ENCODE measurements at regions not wholly inside any gene's neighbourhood (a gene's known extent, or its start where the extent isn't known, plus 50 kb on each side); places are given as distances from the start of the nearest gene placed in this dataset.

DNA sequence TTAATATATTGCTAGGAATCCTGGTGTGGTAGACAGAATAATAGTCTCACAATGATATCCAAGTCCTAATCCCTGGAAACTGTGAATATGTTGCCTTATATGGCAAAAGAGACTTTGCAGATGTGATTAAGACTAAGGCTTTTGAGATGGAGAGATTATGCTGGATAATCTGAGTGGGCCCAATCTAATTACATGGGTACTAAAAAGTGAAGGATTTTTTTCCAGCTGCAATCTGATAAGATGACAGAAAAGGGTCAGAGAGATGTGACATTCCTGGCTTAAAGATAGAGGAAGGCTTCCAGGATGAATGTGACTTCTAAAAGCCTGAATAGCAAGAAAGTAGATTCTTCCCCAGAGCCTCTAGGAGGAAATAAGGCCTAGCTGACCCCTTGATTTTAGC lies 80.7 kb upstream of the MPDZ start:
- no peak for DNase-seq
- Histone ChIP-seq H3K27me3 (ENCODE audit: control insufficient read depth, insufficient read depth, low read length) (no peaks in the 10 kb centered on the region), H3K9ac (ENCODE audit: low read length in 3 of 3) (no peak overlapping the region), H3K9me3 (ENCODE audit: control insufficient read depth in 2 of 3, insufficient read depth in 1 of 3, low read length in 3 of 3) (no peaks in the 10 kb centered on the region), H3K27ac (ENCODE audit: low read depth in 2 of 2, low read length in 2 of 2) (no peak overlapping the region), H3K4me3 (ENCODE audit: low read length in 3 of 3) (no peak overlapping the region), H3K4me1 (ENCODE audit: control insufficient read depth in 2 of 3, insufficient read depth in 2 of 3, low read depth in 1 of 3, low read length in 3 of 3) (no peaks in the 10 kb centered on the region), H3K36me3 (ENCODE audit: control insufficient read depth in 2 of 3, insufficient read depth in 3 of 3, low read length in 3 of 3) (no peaks in the 10 kb centered on the region)
- intact Hi-C loops (cut with DNase I) = no loop called here
- TF ChIP-seq CTCF (IDR thresholded peaks at IDR 0.05; ENCODE audit: borderline replicate concordance, extremely low read depth, insufficient read depth) = no peak
- no peak for FAIRE-seq

- intact Hi-C loops (cut with DNase I) = no loop called here
- H3K4me3 ChIP-seq (ENCODE audit: low read length in 3 of 3) = no peak overlapping the region
- H3K27me3 ChIP-seq (ENCODE audit: control insufficient read depth, insufficient read depth, low read length) = no peaks in the 10 kb centered on the region
- no peaks in the 10 kb centered on the region for H3K4me1 ChIP-seq (ENCODE audit: control insufficient read depth in 2 of 3, insufficient read depth in 2 of 3, low read depth in 1 of 3, low read length in 3 of 3)
- no peaks in the 10 kb centered on the region for H3K9me3 ChIP-seq (ENCODE audit: control insufficient read depth in 2 of 3, insufficient read depth in 1 of 3, low read length in 3 of 3)
- DNase-seq (no peak), FAIRE-seq (no peak)
- no peak for TF ChIP-seq CTCF (IDR thresholded peaks at IDR 0.05; ENCODE audit: borderline replicate concordance, extremely low read depth, insufficient read depth)
- no peaks in the 10 kb centered on the region for H3K36me3 ChIP-seq (ENCODE audit: control insufficient read depth in 2 of 3, insufficient read depth in 3 of 3, low read length in 3 of 3)
- H3K9ac ChIP-seq (ENCODE audit: low read length in 3 of 3) = no peak overlapping the region
- no peak overlapping the region for H3K27ac ChIP-seq (ENCODE audit: low read depth in 2 of 2, low read length in 2 of 2)
These were observed 78.6 kb upstream of the MPDZ start for GRCh38 chr9:13358128-13358527.

DNA sequence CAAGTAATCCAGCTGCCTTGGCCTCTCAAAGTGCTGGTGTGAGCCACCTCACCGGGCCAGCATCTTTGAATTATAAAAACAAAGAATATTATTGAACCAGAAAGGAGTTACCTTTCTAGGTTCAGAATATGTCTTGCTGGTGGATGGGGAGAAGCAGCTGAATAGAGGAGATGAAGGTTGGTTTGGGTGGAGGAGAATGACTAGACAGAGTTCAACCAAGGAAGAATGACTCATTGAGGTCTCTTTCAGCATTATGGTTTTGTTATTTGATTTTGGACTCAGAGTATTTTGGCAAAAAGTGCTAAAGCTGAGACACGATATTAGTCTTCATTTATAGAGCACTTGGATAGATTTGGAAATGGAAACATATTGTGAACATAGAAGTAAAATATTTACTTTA lies 75.2 kb upstream of the MPDZ start:
- H3K4me3 ChIP-seq (ENCODE audit: low read length in 3 of 3) = no peak overlapping the region
- no peak overlapping the region for H3K9ac ChIP-seq (ENCODE audit: low read length in 3 of 3)
- H3K27me3 ChIP-seq (ENCODE audit: control insufficient read depth, insufficient read depth, low read length) = no peaks in the 10 kb centered on the region
- FAIRE-seq (no peak), DNase-seq (no peak)
- H3K36me3 ChIP-seq (ENCODE audit: control insufficient read depth in 2 of 3, insufficient read depth in 3 of 3, low read length in 3 of 3) = no peaks in the 10 kb centered on the region
- no peaks in the 10 kb centered on the region for H3K9me3 ChIP-seq (ENCODE audit: control insufficient read depth in 2 of 3, insufficient read depth in 1 of 3, low read length in 3 of 3)
- intact Hi-C loops (cut with DNase I) = no loop called here
- H3K27ac ChIP-seq (ENCODE audit: low read depth in 2 of 2, low read length in 2 of 2) = no peak overlapping the region
- TF ChIP-seq CTCF (IDR thresholded peaks at IDR 0.05; ENCODE audit: borderline replicate concordance, extremely low read depth, insufficient read depth) = no peak
- no peaks in the 10 kb centered on the region for H3K4me1 ChIP-seq (ENCODE audit: control insufficient read depth in 2 of 3, insufficient read depth in 2 of 3, low read depth in 1 of 3, low read length in 3 of 3)

DNA sequence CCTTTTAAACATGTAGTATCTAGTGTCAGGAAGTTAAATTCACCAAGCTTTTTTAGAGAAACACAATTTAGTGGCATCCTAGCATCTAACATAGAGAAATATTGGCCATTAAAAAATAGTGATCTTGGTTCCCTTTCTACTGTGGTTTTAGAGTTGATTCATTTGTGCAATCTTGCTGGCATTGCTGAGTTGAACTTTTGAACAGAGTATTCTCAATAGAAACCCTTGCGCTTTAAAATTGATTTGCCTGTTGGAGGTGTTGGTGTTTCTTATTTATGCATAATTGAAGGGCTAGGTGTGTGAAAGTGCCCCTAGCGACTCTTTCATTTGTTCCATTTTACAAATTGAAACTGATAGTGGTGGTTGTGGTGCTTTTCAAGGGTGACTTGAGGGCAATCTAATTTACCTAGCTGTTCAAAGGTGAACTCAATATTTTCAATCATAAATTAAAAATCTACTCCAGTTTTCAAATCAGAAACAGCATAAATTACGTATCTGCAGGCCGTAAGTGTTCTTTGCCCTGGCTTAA lies 73.0 kb upstream of the MPDZ start:
- no peaks in the 10 kb centered on the region for H3K4me1 ChIP-seq (ENCODE audit: control insufficient read depth in 2 of 3, insufficient read depth in 2 of 3, low read depth in 1 of 3, low read length in 3 of 3)
- no peaks in the 10 kb centered on the region for H3K27me3 ChIP-seq (ENCODE audit: control insufficient read depth, insufficient read depth, low read length)
- no peaks in the 10 kb centered on the region for H3K36me3 ChIP-seq (ENCODE audit: control insufficient read depth in 2 of 3, insufficient read depth in 3 of 3, low read length in 3 of 3)
- no peak overlapping the region for H3K9ac ChIP-seq (ENCODE audit: low read length in 3 of 3)
- H3K27ac ChIP-seq (ENCODE audit: low read depth in 2 of 2, low read length in 2 of 2) = no peak overlapping the region
- H3K9me3 ChIP-seq (ENCODE audit: control insufficient read depth in 2 of 3, insufficient read depth in 1 of 3, low read length in 3 of 3) = no peaks in the 10 kb centered on the region
- FAIRE-seq (no peak), DNase-seq (no peak)
- no peak for TF ChIP-seq CTCF (IDR thresholded peaks at IDR 0.05; ENCODE audit: borderline replicate concordance, extremely low read depth, insufficient read depth)
- intact Hi-C loops (cut with DNase I) = no loop called here
- no peak overlapping the region for H3K4me3 ChIP-seq (ENCODE audit: low read length in 3 of 3)

Measured in kidney (tissue), 13 donors.